ENCODE measurements at regions not wholly inside any gene's neighbourhood (a gene's known extent, or its start where the extent isn't known, plus 50 kb on each side); places are given as distances from the start of the nearest gene placed in this dataset.

DNA sequence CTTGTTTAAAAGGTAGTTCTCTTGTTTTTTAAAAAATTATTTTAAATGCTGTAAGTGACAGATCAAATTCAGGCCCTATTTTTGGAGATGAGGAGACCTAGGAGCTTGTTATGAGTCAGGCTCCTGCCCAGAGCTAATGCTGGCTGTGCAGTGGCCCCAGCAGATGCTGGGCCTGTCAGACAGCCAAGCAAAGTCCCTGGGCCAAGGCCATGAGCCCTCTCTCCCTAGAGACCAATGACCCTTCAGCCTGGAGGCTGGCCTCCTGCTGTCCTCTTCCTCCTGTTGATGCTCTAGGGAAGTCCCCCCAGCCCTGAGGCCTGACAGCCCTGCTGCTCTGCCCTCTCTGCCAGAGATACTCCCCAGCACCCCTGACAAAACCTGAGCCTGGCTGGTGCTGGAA lies 128.1 kb upstream of the CTTNBP2NL start:
- DNase-seq, result no peak

DNA sequence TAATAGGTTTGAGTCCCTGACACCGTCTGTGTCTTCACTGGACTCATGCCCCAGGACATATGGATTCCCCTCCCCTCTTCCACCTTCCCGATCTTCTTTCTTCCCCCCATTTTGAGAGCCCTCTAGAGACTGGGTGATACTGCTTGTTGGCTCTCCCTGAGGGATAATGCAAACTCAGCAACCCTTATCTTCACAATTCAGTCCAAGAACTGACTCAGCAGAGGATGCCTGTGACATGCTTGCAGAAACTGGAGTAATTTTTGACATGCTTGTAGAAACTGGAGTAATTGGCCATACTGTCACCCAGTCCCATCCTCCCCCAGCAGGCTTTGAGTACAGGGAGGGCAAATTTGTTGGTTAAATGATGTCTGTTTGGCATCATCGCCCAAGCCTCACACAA lies 127.6 kb upstream of the CTTNBP2NL start:
- no peak for DNase-seq

DNA sequence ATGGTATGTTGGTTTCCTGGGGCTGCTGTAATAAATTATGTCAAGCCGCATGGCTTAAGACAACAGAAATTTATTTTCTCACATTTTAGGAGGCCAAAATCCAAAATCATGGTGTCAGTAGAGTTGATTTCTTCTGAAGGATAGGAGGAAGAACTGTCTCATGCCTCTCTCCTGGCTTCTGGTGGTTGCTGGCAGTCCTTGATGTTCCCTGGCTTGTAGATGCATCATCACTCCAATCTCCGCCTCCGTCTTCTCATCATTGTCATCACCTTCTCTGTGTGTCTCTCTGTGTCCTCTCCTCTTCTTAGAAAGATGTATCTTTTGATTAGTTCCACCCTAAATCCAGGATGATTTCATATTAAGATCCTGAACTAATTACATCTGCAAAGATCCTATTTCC lies 124.7 kb upstream of the CTTNBP2NL start:
- no peak for DNase-seq

DNA sequence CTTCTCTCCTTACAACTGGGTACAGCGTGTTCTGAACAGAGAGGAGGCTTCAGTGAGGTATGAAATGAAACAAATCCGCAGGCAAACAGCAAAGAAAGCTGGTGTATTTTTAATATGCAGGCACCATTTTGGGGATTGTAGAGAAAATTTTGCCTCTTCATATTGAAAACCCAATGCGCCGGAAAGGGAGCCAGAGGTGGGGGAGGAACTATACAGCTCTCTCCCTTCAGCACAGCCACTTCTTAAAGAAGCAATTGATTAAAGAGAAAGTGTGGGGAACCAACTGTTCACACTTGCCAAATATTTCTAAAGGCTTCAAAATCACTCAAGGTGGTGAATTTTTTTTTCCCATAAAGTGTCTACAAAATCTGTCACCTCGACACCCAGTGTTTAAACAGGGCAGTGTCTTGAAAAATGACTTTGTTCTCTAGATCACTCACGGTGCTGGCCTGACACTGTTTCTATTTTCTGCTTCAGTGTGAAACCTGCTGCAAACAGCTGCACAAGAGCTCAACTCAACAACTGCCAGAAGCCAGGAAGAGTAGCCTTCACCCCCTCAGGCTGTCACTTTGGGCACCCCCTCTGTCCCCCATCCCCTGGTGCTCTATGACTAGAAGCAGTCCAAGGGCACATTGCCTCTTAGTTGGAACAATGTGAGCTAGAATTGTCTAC lies 123.8 kb upstream of the CTTNBP2NL start:
- no peak for DNase-seq

DNA sequence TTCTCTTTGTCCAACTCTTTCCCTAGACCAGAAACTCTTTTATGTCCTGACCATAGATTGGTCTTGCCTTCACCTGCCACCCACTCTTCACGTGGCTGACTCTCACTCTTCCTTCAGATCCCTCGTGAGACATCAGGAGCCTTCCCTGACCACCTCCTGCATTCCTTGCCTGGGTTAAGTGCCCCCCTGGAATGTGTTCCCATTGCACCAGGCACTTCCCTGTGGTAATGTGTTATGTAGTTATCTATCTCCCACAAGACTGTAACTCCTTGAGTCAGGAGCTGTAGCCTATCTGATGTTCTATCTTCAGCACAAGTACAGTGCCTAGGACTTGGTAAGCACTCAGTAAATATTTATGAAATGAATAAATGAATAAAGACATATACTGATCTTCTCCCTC lies 111.2 kb upstream of the CTTNBP2NL start:
- DNase-seq, result no peak

DNA sequence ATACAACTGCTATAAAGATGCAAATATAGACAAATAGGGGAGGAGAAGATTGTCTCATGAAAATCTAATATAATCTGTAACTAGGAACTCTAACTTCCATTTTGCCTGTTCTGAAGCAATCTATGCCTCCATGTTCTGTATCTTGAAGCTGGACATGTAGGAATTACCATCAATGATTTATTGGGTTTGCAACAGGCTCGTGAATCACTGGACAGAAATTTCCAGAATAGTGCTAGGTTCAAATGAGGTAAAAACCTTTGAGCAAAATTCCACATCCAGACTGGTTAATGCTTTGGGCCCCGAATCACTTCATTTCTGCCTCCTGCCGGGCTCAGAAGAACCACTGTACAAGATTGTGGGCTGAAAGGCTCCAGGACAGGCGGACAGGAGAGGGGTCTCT lies 110.7 kb upstream of the CTTNBP2NL start:
- no peak for DNase-seq

DNA sequence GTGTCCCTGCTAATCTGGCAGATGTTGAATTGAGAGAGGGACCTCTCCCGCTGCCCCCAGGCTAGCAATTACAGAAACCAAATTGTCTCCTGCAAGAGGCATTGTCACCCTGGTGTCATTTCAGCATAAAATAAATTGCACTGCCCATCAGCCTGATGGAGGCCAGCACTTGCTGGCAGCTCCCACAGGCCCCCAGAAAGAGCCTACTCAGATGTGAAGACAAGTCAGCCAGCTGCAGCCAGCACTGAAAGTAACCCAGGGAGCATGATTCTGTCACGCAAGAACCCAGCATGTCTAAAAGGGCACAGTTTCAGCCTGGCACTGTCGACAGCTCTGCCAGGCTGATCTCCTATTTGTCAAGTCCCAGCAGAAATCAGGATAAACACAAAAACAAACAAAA lies 110.3 kb upstream of the CTTNBP2NL start:
- DNase-seq, result no peak

DNA sequence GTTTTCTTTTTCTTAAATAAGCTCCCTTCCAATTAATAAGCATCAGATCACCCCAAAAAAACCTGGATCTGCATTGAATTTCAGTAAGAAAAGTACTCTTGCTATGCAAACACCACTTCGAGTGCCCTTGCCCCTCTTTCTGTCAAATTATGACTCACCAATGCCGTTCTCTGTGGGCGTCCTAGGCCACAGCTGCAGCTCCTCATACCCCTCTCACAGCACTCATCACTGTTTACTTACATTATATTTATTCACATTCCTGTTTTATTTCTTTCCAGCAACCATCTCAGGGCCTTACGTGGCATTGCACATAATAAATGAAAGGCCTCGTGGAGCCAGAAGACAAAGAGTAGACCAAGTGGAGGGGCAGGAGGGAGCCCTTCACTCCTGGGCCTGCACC lies 99.1 kb upstream of the CTTNBP2NL start:
- no peak for DNase-seq

DNA sequence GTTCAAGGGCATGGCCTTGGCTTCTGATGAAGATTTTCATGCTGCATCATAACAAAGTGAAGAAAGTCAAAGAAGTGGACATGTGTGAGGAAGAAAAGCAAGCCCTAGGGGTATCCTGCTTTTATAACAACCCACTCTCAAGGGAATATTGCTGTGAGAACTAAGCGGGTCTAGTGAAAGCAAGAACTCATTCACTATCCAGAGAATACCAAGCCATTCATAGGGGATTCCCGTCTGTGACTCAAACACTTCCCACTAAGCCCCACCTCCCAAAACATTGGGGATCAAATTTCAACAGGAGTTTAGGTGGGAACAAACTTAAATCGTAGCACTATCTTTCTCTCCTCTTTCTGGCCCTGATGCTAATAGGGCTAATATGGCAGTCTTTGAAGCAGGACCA lies 98.5 kb upstream of the CTTNBP2NL start:
- DNase-seq, result no peak

DNA sequence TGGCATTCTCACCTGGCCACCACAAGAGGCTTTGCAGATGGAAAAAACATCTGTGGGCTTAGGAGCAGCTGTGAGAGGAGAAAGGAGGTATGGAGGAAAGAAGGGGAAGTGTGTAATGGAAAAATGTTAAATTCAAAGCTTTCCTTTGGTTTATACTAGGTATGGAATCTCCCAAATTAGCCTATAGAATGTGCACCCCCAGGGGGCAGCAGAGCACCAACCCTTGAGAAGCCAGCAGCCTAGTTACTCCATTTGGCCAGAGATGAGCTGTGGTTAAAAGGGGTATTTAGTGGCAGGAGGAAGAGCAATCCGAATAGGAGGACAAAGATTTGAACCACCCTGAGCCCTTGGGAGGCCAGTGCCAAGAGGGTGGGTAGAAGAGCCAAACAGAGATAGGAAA lies 97.5 kb upstream of the CTTNBP2NL start:
- peak in 1 of 2 donors; percentile 9 for DNase-seq

DNA sequence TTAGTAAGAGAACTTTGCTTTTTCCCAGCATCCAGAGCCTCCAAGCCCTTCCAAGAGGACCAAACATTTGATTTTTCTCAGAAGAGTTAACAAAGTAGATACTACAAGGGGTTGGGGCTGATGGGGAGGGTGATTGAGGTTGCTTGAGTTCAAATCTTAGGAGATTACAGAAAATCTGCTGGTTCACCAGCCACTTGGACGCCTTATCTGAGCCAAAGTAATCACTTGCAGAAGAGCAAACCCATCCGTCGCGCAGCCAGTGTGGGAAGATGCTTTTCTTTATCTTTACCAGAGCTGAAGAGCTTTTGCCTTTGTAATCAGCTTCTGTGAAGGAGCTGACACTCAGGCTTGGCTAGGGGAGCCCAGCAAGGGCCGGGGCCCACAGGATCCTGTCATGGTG lies 91.9 kb upstream of the CTTNBP2NL start:
- no peak for DNase-seq

DNA sequence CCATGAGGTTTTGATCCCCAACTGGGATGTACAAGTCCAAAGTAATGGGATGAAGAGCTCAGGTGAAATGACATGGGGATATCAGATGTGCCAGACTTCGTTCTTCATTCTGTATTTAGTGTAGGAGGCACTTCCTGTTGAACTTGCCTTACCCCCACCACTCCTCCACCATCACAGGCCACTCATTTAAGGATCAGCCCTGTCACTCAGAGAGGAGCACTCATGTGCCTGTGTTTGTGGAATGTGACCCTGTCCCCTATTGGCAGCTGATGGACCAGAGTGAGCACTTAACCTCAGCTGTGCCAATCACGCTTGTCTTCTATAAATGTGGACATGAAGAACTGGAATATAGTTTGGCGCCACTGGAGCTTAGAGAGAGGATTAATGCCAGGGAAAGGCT lies 91.4 kb upstream of the CTTNBP2NL start:
- DNase-seq, result no peak

DNA sequence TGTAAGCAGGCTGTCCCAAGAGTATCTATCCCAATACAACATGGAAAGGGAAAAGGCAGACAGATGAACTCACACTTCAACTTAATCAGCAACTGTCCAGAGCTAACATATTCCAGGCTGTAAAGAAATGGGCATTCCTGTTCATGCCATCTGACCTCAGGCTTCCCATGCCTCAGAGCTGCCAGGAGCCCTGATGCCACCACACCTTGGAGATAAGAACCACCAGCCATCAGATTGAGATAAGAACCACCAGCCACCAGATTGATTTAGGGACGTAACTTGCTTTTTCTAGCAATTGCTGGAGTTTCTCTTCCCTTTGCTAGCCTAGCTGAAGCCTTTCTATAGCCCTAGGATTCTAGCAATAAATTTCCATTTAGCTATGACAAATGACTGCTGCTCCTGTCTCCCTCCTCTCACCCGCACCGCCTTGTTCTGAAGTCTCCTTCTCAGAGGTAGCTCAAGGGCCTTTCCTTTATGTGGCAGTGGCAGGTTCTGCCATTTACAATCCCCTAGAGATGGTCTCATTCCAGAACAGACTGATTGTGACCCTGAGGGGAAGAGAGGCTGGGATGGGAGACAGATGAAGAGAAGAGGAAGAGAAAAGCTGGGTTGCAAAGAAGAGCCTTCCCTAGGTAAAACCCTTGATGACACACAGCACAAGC lies 88.0 kb upstream of the CTTNBP2NL start:
- no peak for DNase-seq

DNA sequence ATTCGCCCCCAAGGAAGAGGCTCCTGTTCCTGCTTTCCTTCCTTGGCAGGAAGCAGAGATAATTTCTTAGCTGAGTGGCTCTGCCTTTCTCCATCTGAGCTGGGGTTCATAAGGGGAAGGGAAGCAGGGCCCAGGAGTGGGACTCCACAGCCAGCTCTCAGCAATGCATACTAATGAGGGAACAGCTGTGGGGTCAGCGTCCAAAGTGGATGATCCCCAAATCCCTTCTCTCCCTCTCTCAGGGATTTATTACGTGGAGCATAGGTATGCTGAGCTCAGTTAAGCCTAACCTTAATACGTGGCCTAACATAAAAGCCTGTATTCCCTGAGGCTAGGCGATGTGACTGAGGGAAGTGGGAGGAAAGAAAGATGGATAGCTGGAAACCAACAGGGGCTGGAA lies 87.3 kb upstream of the CTTNBP2NL start:
- no peak for DNase-seq

DNA sequence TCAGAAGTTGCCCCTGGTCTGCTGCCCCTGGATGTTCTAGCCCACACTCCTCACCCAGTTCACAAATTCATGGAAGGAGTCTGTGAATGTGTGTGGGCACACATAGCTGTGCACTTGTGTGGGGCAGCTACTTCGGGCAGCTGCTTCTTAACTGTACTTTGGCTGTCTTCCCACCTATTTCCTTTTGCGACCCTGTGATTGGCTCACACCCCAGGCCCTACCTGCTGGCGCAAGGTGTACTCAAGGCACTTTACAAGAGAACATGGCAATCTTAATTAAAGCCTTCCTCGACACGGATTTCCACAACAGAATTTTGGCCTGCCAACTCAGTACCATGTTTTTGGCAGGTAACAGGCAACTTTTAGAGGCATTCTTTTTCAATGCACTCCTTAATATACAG lies 86.5 kb upstream of the CTTNBP2NL start:
- DNase-seq, result no peak

DNA sequence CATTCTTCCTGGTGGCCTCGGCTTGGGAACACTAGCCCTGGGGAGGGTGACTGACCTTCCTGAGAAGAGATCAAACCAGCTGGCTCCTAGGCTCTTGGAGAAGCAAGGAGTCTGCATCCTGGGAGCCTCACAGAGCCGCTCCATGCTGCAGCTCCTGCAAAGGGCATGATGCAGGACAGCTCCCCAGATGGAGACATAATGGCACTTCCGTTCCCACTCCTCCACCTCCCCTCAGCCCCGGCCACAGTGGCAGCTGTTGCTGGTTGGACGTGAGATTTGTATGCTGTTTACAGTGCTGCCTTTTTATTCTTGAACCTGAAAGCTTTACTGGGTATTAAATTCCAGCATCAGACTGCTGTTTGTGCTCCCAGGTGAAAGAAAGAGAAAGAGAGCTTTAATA lies 83.7 kb upstream of the CTTNBP2NL start:
- DNase-seq, result no peak

DNA sequence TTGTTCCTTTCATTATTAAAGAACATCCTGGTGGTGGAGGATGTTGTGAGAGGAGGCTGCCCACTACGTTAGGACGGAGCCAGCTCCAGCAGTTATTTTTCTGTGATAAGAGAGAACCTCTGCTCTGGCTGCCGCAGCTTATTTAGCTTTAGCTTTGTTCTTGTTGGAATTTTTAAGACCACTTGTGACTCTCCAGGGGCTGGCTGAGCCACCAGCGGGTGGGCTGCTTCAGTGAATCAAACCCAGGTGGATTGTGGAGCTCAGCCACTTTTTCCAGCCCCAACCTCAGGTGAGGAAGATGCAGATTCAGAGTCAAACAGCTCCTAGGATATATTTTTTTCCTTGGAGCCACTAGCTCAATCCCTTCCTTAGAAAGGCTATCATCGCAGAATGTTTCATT lies 83.1 kb upstream of the CTTNBP2NL start:
- no peak for DNase-seq

DNA sequence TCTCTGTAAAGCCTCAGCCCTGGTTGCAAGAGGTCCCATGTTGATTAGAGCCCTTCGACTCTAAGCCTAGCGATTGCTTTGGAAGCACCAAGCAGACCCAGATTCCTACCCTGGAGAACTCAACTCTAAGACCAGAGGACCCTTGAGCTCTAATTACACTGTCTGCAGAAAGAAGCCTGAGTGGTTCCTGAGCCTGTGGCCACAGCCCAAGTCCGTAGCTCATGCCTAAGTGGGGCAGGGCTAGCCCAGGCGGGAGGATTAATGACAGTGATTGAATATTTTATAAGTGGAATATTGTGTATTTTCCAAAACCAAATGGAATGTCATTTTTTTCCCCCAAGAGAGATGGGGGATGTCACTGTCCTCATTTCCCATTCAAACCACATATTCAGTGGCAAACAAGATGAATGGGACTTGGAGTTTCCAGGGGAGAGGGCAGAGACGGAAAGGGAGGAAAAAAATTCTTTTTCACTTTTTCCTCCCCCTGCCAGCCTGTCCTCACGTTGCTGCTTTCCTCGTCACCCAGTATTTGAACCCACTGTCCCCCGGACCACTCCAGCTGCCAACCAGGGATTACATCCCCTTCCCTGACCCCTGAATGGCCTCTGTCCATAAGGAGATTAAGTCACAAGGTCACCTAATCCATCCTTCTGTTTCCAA lies 79.6 kb upstream of the CTTNBP2NL start:
- no peak for DNase-seq

DNA sequence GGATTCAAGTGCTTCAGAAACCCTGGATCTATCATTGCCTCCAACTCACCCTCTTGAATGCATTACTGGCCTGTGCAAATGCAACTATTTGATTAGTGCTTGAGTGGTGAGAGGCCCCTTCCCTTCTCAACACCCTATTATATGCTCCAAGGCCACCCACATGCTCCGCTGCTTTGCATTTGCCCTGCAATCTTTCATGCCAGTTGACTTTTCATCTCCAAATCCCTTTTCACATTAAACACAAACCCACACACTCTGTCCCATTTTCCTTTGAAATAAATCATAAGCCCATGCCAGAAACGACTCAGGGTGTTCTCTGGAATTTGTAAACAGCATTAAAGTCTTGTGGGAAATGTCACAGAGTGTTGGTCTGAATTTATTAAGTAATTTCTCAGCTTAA lies 78.9 kb upstream of the CTTNBP2NL start:
- DNase-seq, result no peak

DNA sequence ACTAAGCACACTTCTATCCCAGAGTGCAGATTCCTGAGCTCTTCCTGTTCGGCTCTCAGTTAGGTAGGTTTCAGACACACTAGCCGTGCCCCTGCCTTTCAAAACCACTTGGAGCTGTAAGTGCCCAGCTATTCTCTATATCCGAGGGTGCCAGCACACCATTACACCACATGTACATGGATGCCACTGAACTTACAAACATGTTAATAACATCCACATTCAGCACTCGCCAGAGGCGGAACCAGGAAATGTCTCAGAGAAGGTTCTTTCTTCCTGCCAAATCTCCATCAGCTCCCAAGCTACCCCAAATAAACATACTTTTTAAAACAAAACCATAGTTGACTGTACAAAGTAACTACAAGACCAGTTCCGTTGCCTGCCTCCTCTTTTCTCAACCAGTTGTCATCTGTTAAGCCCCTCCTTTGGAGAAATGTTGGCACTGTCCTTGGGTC lies 78.4 kb upstream of the CTTNBP2NL start:
- DNase-seq, result no peak

DNA sequence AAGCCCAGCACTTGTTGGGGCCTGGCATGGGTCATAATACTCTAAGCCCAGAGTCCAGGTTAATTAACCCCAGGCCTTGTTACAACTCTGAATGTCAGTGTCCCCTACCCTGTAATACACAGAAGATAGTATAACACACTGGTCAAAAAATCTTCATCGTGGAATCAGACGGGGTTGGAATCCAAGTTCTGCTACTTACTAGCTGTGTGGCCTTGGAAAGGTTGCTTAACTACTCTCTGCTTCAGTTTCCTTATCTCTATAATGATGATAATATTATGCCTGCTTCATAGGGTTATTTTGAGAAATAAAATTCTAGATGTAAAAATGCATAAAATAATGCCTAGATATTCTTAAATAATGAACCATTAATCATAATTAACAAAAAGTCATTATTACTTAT lies 77.8 kb upstream of the CTTNBP2NL start:
- DNase-seq, result no peak

DNA sequence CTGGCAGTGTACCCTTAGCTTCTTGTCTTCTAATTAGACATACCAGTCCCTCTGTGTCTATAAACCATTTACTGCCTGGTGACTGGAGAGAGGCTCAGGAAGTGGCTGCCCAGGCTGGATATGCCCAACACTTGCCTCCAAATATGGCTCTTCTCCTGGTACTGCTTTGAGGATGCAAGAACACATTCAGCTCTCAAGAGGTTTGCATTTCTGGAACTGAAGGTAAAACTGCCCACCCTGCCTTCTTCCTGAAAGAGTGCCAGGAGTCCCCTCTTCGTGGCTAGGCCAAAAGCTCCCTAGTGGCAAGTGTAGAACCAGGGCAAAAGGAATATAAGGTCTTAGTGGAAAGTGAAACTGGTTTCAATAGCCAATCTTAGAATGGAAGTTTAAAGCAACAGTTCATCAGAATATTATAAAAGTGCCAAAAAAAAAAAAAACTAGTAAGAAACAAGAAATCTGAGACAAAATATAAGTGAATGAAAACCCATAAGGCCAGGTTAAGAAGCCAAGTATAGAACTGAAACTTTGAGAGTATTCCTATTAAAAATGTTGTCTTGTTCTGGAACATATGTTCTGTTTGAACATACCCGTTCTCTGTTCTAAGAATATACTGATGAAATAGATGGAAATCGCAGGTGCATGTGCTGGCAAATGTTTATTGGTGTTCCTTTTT lies 77.2 kb upstream of the CTTNBP2NL start:
- DNase-seq, result no peak

DNA sequence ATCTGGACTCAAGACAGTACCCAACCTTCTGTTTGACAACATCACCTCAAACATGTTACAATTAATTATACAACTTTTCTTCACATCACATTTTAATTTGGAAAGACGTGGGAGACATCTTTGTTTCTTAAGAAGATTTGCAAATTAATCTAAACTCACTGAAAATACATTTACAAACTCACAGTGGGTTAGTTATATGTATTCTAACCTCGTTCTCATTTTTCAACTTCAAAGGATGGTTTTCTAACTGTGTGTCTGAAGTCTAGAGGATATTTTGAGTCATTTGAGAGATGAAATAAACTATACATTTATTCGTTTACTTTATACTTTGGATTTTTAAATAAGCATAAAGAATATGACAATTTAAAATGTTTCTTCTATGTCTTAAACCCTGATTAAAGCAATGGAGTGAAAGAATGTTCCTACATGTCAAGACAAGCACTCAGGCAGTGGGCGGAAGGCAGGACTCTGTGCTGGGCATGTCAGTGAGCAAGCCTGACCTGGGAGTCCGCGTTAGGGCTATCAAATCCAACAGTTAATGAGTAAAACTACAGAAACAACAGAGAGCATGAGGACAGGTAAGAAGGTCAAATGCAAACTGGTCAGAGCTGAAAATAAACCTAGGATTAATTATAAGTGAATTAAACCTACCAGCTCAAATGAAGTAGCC lies 76.5 kb upstream of the CTTNBP2NL start:
- no peak for DNase-seq

All from CD4-positive, alpha-beta T cell treated with Interleukin-4 for 1 hour (primary cell).